Adrenal gland (tissue), 5 donors: ENCODE measurements at regions not wholly inside any gene's neighbourhood (a gene's known extent, or its start where the extent isn't known, plus 50 kb on each side); places are given as distances from the start of the nearest gene placed in this dataset.

Experiments used
- CTCF ChIP-seq, 6 experiments: fragments of 450-650 bp in 4 of 6; fragments of 200-600 bp in 2 of 6; sonication (generic) in 1 of 6; IDR thresholded peaks; 1 replicate in 5 of 6; 2 replicates in 1 of 6; pipeline versions ENCODE4 v1.5.1 to v1.8.0; 2016 to 2021; ENCODE audit warnings: antibody characterized with exemption in 6 of 6, mild to moderate bottlenecking in 2 of 6, moderate library complexity in 1 of 6
- POLR2A ChIP-seq, 2 donors: fragments of 450-650 bp; IDR thresholded peaks; one replicate each; pipeline ENCODE4 v1.6.1; 2017; ENCODE audit warnings: antibody characterized with exemption in 2 of 2, mild to moderate bottlenecking in 2 of 2, moderate library complexity in 1 of 2
- donor health status: DM: no; HTN: no; CAD: no.

- no peak for TF ChIP-seq POLR2A (IDR thresholded peaks at IDR 0.05)
- no peak for TF ChIP-seq CTCF (IDR thresholded peaks at IDR 0.05)
These were observed 349.6 kb upstream of the UBE2E3 start for GRCh38 chr2:180630756-180631155.
